Fibroblast of mammary gland (primary cell): ENCODE measurements at regions not wholly inside any gene's neighbourhood (a gene's known extent, or its start where the extent isn't known, plus 50 kb on each side); places are given as distances from the start of the nearest gene placed in this dataset.

ENCODE experiments used
- DNase-seq: peaks from one replicate; pipeline ENCODE4 v3.0.0-alpha.2; 2010; ENCODE audit warnings: low read depth
- H3K4me3 ChIP-seq: 2 replicates; pipeline ENCODE4 v1.5.1; 2011; ENCODE audit warnings: low read depth, mild to moderate bottlenecking, low read length, moderate library complexity; ENCODE audit not compliant: control insufficient read depth
- TF ChIP-seq, protein P1 (sequence below): conservative IDR thresholded peaks from 2 replicates; pipeline ENCODE4 v1.5.1; 2011; ENCODE audit warnings: low read depth, low read length, inconsistent platforms; ENCODE audit not compliant: control insufficient read depth, insufficient read depth

DNA sequence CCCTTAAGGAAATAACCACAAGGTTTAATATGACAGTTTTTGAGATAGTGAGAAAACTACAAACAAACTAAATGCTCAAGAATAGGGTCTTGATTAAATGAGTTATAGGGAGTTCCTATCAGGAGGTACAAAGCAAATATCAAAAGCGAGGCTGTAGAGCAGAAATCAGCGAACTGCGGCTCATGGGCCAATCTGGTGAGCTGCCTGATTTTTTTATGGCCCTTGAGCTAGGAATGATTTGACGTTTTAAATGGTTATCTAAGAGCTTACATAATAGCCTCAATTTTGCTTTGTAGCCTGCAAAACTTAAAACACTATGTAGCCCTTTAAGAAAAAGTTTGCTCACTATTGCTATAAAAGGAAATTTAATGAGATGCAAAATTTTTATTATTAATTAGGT is 62.2 kb downstream of the XCL2 start:
- TF ChIP-seq, protein P1, sequence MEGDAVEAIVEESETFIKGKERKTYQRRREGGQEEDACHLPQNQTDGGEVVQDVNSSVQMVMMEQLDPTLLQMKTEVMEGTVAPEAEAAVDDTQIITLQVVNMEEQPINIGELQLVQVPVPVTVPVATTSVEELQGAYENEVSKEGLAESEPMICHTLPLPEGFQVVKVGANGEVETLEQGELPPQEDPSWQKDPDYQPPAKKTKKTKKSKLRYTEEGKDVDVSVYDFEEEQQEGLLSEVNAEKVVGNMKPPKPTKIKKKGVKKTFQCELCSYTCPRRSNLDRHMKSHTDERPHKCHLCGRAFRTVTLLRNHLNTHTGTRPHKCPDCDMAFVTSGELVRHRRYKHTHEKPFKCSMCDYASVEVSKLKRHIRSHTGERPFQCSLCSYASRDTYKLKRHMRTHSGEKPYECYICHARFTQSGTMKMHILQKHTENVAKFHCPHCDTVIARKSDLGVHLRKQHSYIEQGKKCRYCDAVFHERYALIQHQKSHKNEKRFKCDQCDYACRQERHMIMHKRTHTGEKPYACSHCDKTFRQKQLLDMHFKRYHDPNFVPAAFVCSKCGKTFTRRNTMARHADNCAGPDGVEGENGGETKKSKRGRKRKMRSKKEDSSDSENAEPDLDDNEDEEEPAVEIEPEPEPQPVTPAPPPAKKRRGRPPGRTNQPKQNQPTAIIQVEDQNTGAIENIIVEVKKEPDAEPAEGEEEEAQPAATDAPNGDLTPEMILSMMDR, result no peak

DNA sequence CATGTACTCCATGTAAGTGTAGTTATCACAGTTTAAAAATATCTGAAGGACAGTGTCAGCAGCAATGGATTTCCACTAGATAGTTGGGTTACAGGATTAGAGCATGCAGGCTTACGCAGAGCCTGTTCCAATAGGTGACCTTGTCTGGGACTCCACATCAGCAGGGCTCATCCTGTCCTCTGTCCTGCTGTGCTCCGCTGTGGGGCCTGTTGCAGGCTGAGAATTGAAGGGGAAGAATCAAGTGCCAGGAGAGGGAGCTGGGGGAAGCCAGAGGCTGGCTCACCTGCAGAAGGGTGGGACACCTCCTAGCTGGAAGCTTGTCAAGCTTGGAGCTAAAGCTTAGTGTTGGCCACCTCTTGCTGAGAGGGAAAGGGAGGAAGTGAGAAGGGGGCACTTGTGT is 62.8 kb downstream of the XCL2 start:
- no peak for DNase-seq
- TF ChIP-seq, protein P1, result no peak
- H3K4me3 ChIP-seq, result no peak overlapping the region

More for the DNA sequence above, 62.2 kb downstream of the XCL2 start:
- DNase-seq, result no peak
- H3K4me3 ChIP-seq, result no peak overlapping the region

DNA sequence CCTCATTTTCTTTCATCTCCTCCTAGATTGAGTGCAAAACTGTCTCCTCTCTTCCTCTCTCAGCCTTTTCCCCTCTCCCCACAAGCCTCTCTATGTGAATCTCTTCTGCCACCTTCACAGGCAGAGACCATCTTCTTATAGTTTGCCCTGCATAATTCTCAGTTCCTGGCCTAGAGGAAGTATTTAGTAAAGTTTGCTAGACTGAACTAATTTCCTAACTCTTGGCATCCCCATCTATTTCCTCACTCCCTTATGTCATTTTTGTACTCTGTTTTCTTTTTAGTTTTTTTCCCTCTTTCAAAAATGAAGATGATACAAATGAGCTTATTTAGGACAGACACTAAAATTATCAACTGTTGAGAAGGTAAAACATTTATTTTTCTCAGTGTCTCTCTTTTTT is 66.0 kb downstream of the XCL2 start:
- TF ChIP-seq, protein P1, result no peak
- H3K4me3 ChIP-seq, result no peak overlapping the region
- no peak for DNase-seq

DNA sequence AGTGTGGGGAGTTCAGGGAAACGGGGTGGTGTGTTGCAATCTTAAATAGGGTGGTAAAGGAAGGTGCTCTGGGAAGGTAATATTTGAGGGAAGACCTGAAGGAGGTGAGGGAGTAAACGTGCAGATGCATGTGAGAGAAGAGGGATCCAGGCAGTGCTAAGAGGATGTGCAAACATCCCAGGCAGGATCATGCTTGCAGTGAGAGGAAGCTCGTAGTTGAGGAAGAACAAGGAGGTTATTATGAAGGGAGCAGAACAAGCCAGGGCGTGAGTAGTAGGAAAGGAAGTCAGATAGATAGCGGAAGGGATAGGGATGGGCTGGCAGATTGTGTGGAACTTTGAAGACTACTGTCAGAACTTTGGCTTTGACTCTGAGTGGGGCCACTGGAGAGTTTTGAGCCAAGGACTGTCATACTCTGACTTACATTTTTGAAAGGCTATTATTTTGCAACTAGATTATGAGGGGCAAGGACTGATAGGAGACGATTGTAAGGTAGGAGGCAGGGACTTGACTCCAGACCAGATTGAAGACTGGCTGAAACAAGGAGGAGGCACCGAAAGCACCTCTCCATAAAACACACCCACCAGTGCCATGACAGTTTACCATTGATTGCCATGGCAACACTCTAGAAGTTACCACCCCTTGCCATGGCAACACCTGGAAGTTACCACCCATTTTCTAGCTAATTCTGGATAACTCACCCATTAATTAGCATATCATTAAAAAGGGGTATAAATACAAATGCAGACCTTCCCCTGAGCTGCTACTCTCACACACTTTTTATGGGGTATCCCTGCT is 67.0 kb downstream of the XCL2 start:
- TF ChIP-seq, protein P1, result no peak
- DNase-seq, result no peak
- H3K4me3 ChIP-seq, result no peak overlapping the region

DNA sequence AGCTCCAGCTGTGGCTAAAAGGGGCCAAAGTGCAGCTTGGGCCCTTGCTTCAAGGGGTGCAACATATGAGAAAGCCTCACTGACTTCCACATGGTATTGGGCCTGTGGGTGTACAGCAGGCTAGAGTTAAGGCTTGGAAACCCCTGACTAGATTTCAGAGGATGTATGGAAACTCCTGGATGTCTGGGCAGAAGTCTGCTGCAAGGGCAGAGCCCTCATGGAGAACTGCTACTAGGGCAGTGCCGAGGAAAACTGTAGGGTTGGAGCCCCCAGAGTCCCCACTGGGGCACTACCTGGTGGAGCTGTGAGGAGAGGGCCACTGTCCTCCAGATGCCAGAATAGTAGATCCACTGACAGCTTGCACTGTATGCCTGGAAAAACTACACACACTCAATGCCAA is 69.5 kb downstream of the XCL2 start:
- H3K4me3 ChIP-seq, result no peak overlapping the region
- no peak for DNase-seq
- TF ChIP-seq, protein P1, result no peak

DNA sequence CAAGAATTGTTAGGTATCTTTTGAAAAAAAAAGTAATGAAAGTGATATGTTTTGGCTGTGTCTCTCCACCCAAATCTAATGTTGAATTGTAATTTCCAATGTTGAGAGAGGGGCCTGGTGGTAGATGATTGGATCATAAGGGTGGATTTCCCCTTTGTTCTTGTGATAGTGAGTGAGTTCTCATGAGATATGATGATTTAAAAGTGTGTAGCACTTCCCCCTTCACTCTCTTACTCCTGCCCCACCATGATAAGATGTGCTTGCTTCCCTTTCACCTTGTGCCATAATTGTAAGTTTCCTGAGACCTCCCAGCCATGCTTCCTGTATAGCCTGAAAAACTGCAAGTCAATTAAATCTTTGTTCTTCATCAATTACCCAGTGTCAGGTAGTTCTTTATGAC is 70.7 kb downstream of the XCL2 start:
- TF ChIP-seq, protein P1, result no peak
- no peak overlapping the region for H3K4me3 ChIP-seq
- DNase-seq, result no peak
